ENCODE measurements at regions not wholly inside any gene's neighbourhood (a gene's known extent, or its start where the extent isn't known, plus 50 kb on each side); places are given as distances from the start of the nearest gene placed in this dataset.

DNA sequence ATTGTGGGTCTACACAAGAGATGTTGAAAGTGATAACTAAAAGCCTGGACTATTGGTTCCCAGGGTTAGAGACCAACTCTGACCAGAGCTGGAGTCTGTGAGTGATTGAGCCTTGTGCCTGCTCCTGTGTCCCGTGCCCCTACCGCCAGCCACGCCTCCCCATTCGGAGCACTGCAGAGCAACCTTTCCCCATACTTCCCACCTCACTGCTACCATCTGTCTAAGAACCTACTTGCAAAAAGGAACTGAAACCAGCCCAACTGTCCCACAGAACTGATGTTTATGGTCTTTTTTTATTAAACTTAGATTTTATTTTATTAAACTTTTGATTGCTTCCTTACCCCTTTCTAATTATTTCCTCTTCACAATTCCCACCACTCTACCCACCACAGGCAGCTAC is 300.3 kb upstream of the MGAT5 start:
- no peaks in the 10 kb centered on the region for H3K79me2 ChIP-seq (ENCODE audit: control insufficient read depth, low read length)
- H3K4me1 ChIP-seq (ENCODE audit: control insufficient read depth, low read length) = peaks cover 49% of the 10 kb centered on the region
- peak overlapping the region; percentile 65; the same call in 1 of the 2 replicates for H3K27ac ChIP-seq (ENCODE audit: low read depth, low read length)
- H4K20me1 ChIP-seq (ENCODE audit: control insufficient read depth, insufficient read depth, low read depth, low read length) = no peaks in the 10 kb centered on the region
- H3K9me3 ChIP-seq (ENCODE audit: control insufficient read depth, insufficient read depth, low read length) = no peaks in the 10 kb centered on the region
- H3F3A ChIP-seq (ENCODE audit: control insufficient read depth, insufficient read depth) = peaks cover 3% of the 10 kb centered on the region; the same call in 1 of the 2 replicates
- H3K36me3 ChIP-seq (ENCODE audit: control insufficient read depth, low read length) = no peaks in the 10 kb centered on the region
- H3K27me3 ChIP-seq (ENCODE audit: control insufficient read depth, low read length) = no peaks in the 10 kb centered on the region
- peak overlapping the region; percentile 50 for H3K4me2 ChIP-seq (ENCODE audit: low read length)
- H3K9me2 ChIP-seq (replicated peaks; ENCODE audit: control insufficient read depth, low read length) = no peaks in the 10 kb centered on the region
- TF ChIP-seq CTCF (IDR thresholded peaks at IDR 0.05; ENCODE audit: low read depth, low read length, poor library complexity, severe bottlenecking) (no peak), EZH2phosphoT487 (IDR thresholded peaks at IDR 0.05; ENCODE audit: borderline replicate concordance, low read length) (no peak)
- peak overlapping the region; percentile 30; the same call in 1 of the 2 replicates for H3K4me3 ChIP-seq (ENCODE audit: low read length)

DNA sequence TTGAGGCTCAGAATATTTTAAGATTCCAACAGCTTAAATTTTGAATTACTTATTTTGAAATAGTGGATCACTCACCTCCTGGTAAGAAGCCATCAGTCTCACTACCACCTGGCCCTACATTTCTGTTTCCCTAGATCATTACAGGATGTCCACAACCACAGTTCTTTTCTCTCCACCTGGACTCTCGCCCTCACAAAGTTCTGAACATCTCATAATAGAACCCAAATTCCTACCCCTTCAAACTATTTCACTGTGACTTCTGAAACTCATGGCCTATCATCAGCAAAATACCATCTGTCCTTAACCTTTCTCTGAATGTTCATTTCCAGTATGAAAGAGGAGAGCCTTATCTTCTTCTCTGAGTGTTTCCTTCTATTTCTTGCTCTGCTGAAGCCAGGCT is 299.2 kb upstream of the MGAT5 start:
- no peaks in the 10 kb centered on the region for H4K20me1 ChIP-seq (ENCODE audit: control insufficient read depth, insufficient read depth, low read depth, low read length)
- no peaks in the 10 kb centered on the region for H3K9me3 ChIP-seq (ENCODE audit: control insufficient read depth, insufficient read depth, low read length)
- peaks cover 3% of the 10 kb centered on the region; the same call in 1 of the 2 replicates for H3F3A ChIP-seq (ENCODE audit: control insufficient read depth, insufficient read depth)
- no peaks in the 10 kb centered on the region for H3K36me3 ChIP-seq (ENCODE audit: control insufficient read depth, low read length)
- peaks cover 3% of the 10 kb centered on the region; the same call in 1 of the 2 replicates for H3K27me3 ChIP-seq (ENCODE audit: control insufficient read depth, low read length)
- H3K4me1 ChIP-seq (ENCODE audit: control insufficient read depth, low read length) = peaks cover 49% of the 10 kb centered on the region
- H3K79me2 ChIP-seq (ENCODE audit: control insufficient read depth, low read length) = no peaks in the 10 kb centered on the region
- no peak overlapping the region for H3K4me2 ChIP-seq (ENCODE audit: low read length)
- no peak overlapping the region for H3K4me3 ChIP-seq (ENCODE audit: low read length)
- no peak for TF ChIP-seq CTCF (IDR thresholded peaks at IDR 0.05; ENCODE audit: low read depth, low read length, poor library complexity, severe bottlenecking)
- TF ChIP-seq EZH2phosphoT487 (IDR thresholded peaks at IDR 0.05; ENCODE audit: borderline replicate concordance, low read length) = no peak
- no peaks in the 10 kb centered on the region for H3K9me2 ChIP-seq (replicated peaks; ENCODE audit: control insufficient read depth, low read length)
- no peak overlapping the region for H3K27ac ChIP-seq (ENCODE audit: low read depth, low read length)

DNA sequence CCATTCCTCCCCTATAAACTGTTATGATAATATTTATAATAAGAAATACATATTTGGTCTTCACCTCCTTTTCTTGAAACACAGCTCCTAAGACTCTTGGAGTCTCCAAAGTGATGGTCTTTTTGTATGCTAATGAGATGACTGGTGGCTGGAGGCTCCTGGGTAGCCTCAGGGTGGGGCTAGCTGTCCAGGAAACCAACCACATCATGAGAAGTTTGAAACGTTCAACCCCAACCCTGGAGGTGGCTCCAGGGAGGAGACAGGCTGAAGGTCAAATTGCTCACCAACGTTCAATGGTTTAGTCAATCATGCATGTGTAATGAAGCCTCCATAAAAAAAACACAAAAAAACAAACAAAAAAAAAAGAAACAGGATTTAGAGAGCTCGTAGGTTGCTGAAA is 298.7 kb upstream of the MGAT5 start:
- Histone ChIP-seq H3K4me1 (ENCODE audit: control insufficient read depth, low read length) (peaks cover 47% of the 10 kb centered on the region), H3K9me3 (ENCODE audit: control insufficient read depth, insufficient read depth, low read length) (no peaks in the 10 kb centered on the region), H3K9me2 (replicated peaks; ENCODE audit: control insufficient read depth, low read length) (no peaks in the 10 kb centered on the region), H4K20me1 (ENCODE audit: control insufficient read depth, insufficient read depth, low read depth, low read length) (no peaks in the 10 kb centered on the region), H3K36me3 (ENCODE audit: control insufficient read depth, low read length) (no peaks in the 10 kb centered on the region), H3K4me2 (ENCODE audit: low read length) (no peak overlapping the region), H3F3A (ENCODE audit: control insufficient read depth, insufficient read depth) (peaks cover 3% of the 10 kb centered on the region; the same call in 1 of the 2 replicates), H3K79me2 (ENCODE audit: control insufficient read depth, low read length) (no peaks in the 10 kb centered on the region), H3K27me3 (ENCODE audit: control insufficient read depth, low read length) (peaks cover 3% of the 10 kb centered on the region; the same call in 1 of the 2 replicates), H3K27ac (ENCODE audit: low read depth, low read length) (no peak overlapping the region), H3K4me3 (ENCODE audit: low read length) (no peak overlapping the region)
- no peak for TF ChIP-seq CTCF (IDR thresholded peaks at IDR 0.05; ENCODE audit: low read depth, low read length, poor library complexity, severe bottlenecking)
- TF ChIP-seq EZH2phosphoT487 (IDR thresholded peaks at IDR 0.05; ENCODE audit: borderline replicate concordance, low read length) = no peak

Measured in DOHH2 (cell line).